Erythroblast (primary cell): ENCODE measurements at regions not wholly inside any gene's neighbourhood (a gene's known extent, or its start where the extent isn't known, plus 50 kb on each side); places are given as distances from the start of the nearest gene placed in this dataset.

ENCODE experiments used
- GATA1 ChIP-seq: IDR thresholded peaks from 2 replicates; pipeline ENCODE4 v1.6.1; 2011; ENCODE audit warnings: low read depth, mild to moderate bottlenecking, control low read depth, low read length, moderate library complexity
- POLR2A ChIP-seq: IDR thresholded peaks from 2 replicates; pipeline ENCODE4 v1.6.1; 2011; ENCODE audit warnings: mild to moderate bottlenecking, low read length

GRCh38 chr5:127133071-127133470 is 59.8 kb upstream of the C5orf63 start:
- TF ChIP-seq POLR2A, result no peak
- no peak for TF ChIP-seq GATA1
